H1 (cell line): ENCODE measurements at regions not wholly inside any gene's neighbourhood (a gene's known extent, or its start where the extent isn't known, plus 50 kb on each side); places are given as distances from the start of the nearest gene placed in this dataset.

Experiments used
- CTCF ChIA-PET: fragments of 300-600 bp; sonication (Branson Sonifier 250); formaldehyde crosslinking; loops from one replicate; lab custom pipeline; 2021; ENCODE audit not compliant: partially characterized antibody; lab: Charles Lee
- POLR2A ChIA-PET: fragments of 300-600 bp; sonication (Branson Sonifier 250); formaldehyde crosslinking; loops from one replicate; lab custom pipeline; 2021; ENCODE audit warnings: inconsistent platforms; ENCODE audit not compliant: partially characterized antibody; lab: Charles Lee
- DNase-seq, 2 experiments: peaks; one replicate each; pipeline versions ENCODE4 v3.0.0 to v3.0.0-alpha.2; 2010 to 2022; ENCODE audit warnings: low spot score in 2 of 2, low read depth in 1 of 2, mixed read lengths in 1 of 2
- FAIRE-seq: peaks from 2 replicates; lab custom pipeline; 2011; peaks lifted over from hg19 to GRCh38; lab: Jason Lieb, UNC
- H2AFZ ChIP-seq: 2 replicates; pipeline ENCODE4 v1.8.1; 2012; ENCODE audit warnings: low read length, inconsistent platforms
- H2AK5ac ChIP-seq: 2 replicates; pipeline ENCODE4 v1.6.1; 2013; ENCODE audit warnings: low read depth, low read length
- H2BK120ac ChIP-seq: replicated peaks from 2 replicates; pipeline ENCODE3; 2013; ENCODE audit warnings: low read depth, low read length, inconsistent platforms
- H2BK12ac ChIP-seq: 2 replicates; pipeline ENCODE4 v1.6.1; 2013; ENCODE audit warnings: low read depth, low read length
- H2BK15ac ChIP-seq: 2 replicates; pipeline ENCODE4 v1.6.1; 2013; ENCODE audit warnings: low read length
- H2BK20ac ChIP-seq: 2 replicates; pipeline ENCODE4 v1.6.1; 2013; ENCODE audit warnings: low read length
- H2BK5ac ChIP-seq: 2 replicates; pipeline ENCODE4 v1.6.1; 2013; ENCODE audit warnings: low read depth, low read length
- H3K14ac ChIP-seq: 2 replicates; pipeline ENCODE4 v1.6.1; 2013; ENCODE audit warnings: inconsistent platforms; ENCODE audit not compliant: insufficient read length
- H3K18ac ChIP-seq: 2 replicates; pipeline ENCODE4 v1.6.1; 2013; ENCODE audit warnings: low read length; ENCODE audit errors: extremely low read depth
- H3K23ac ChIP-seq: 2 replicates; pipeline ENCODE4 v1.6.1; 2013; ENCODE audit warnings: inconsistent platforms; ENCODE audit not compliant: insufficient read length
- H3K23me2 ChIP-seq: 2 replicates; pipeline ENCODE4 v1.6.1; 2013; ENCODE audit warnings: low read depth, low read length
- H3K27ac ChIP-seq: 2 replicates; pipeline ENCODE4 v1.6.1; 2011; ENCODE audit warnings: low read depth, low read length, inconsistent platforms
- H3K27me3 ChIP-seq, 4 experiments: replicated peaks in 1 of 4; 1 replicate in 1 of 4; 2 replicates in 3 of 4; pipeline versions ENCODE4 v1.6.1 to v1.8.1; 2011 to 2013; ENCODE audit warnings: low read length in 3 of 4, mild to moderate bottlenecking in 3 of 4, inconsistent platforms in 2 of 4, mixed read lengths in 2 of 4, moderate library complexity in 1 of 4; ENCODE audit not compliant: control insufficient read depth in 3 of 4, insufficient read depth in 3 of 4; ENCODE audit errors: extremely low read depth in 1 of 4
- H3K36me3 ChIP-seq, 4 experiments: 2 replicates each; pipeline versions ENCODE4 v1.6.1 to v1.8.1; 2011 to 2013; ENCODE audit warnings: mild to moderate bottlenecking in 4 of 4, low read length in 3 of 4, moderate library complexity in 2 of 4, control low read depth in 1 of 4, inconsistent platforms in 1 of 4; ENCODE audit not compliant: insufficient read depth in 4 of 4, control insufficient read depth in 2 of 4
- H3K4ac ChIP-seq: replicated peaks from 2 replicates; pipeline ENCODE3; 2013; ENCODE audit warnings: low read length, low read depth, mixed read lengths, inconsistent platforms; ENCODE audit not compliant: insufficient read length
- H3K4me1 ChIP-seq, 4 experiments: replicated peaks in 1 of 4; 1 replicate in 1 of 4; 2 replicates in 3 of 4; pipeline versions ENCODE4 v1.6.1 to v1.8.1; 2011 to 2013; ENCODE audit warnings: low read length in 3 of 4, inconsistent platforms in 2 of 4, mixed read lengths in 1 of 4; ENCODE audit not compliant: insufficient read depth in 4 of 4, control insufficient read depth in 3 of 4
- H3K4me2 ChIP-seq, 2 experiments: 2 replicates each; pipeline versions ENCODE4 v1.6.1 to v1.8.1; 2011 to 2013; ENCODE audit warnings: low read depth in 2 of 2, low read length in 2 of 2, control low read depth in 1 of 2, inconsistent platforms in 1 of 2, mild to moderate bottlenecking in 1 of 2; ENCODE audit not compliant: insufficient read depth in 1 of 2
- H3K4me3 ChIP-seq, 4 experiments: fragments of 200-600, 300-600 bp in 1 of 4; sonication (generic), shearing (Covaris generic), sonication (Bioruptor Twin) in 1 of 4; 2 replicates each; pipeline versions ENCODE4 v1.5.1 to v1.8.1; 2011 to 2016; ENCODE audit warnings: low read length in 4 of 4, low read depth in 3 of 4, control low read depth in 2 of 4, inconsistent platforms in 2 of 4, mild to moderate bottlenecking in 2 of 4, mixed read lengths in 1 of 4, moderate library complexity in 1 of 4; ENCODE audit not compliant: insufficient read depth in 2 of 4; ENCODE audit errors: extremely low read depth in 1 of 4
- H3K56ac ChIP-seq: replicated peaks from 2 replicates; pipeline ENCODE3; 2013; ENCODE audit warnings: low read depth, mild to moderate bottlenecking, mixed read lengths, low read length, inconsistent platforms; ENCODE audit not compliant: insufficient read length
- H3K79me1 ChIP-seq: 2 replicates; pipeline ENCODE4 v1.6.1; 2013; ENCODE audit warnings: low read depth, low read length, control low read depth
- H3K79me2 ChIP-seq, 2 experiments: 2 replicates each; pipeline versions ENCODE4 v1.6.1 to v1.8.1; 2012 to 2013; ENCODE audit warnings: low read length in 2 of 2, mild to moderate bottlenecking in 2 of 2, inconsistent platforms in 1 of 2; ENCODE audit not compliant: insufficient read depth in 2 of 2, control insufficient read depth in 1 of 2
- H3K9ac ChIP-seq, 4 experiments: replicated peaks in 1 of 4; 1 replicate in 1 of 4; 2 replicates in 3 of 4; pipeline versions ENCODE4 v1.6.1 to v1.8.1; 2011 to 2013; ENCODE audit warnings: low read depth in 3 of 4, low read length in 3 of 4, control low read depth in 2 of 4, mild to moderate bottlenecking in 2 of 4, moderate library complexity in 2 of 4, inconsistent platforms in 1 of 4; ENCODE audit errors: extremely low read depth in 1 of 4
- H3K9me3 ChIP-seq, 2 experiments: 2 replicates each; pipeline versions ENCODE4 v1.6.1 to v1.8.1; 2012 to 2013; ENCODE audit warnings: mild to moderate bottlenecking in 2 of 2, moderate library complexity in 2 of 2, control low read depth in 1 of 2, inconsistent platforms in 1 of 2, low read depth in 1 of 2, low read length in 1 of 2, mixed read lengths in 1 of 2; ENCODE audit not compliant: insufficient read depth in 2 of 2
- H4K20me1 ChIP-seq, 2 experiments: replicated peaks in 1 of 2; 2 replicates each; pipeline versions ENCODE3 to v1.8.1; 2011 to 2013; ENCODE audit warnings: inconsistent platforms in 2 of 2, low read length in 2 of 2, mild to moderate bottlenecking in 1 of 2; ENCODE audit not compliant: insufficient read depth in 2 of 2, control insufficient read depth in 1 of 2
- H4K5ac ChIP-seq: 2 replicates; pipeline ENCODE4 v1.6.1; 2013; ENCODE audit warnings: low read length, low read depth, mixed read lengths, inconsistent platforms; ENCODE audit not compliant: insufficient read length
- H4K8ac ChIP-seq: 2 replicates; pipeline ENCODE4 v1.8.0; 2013; ENCODE audit warnings: mild to moderate bottlenecking, moderate library complexity, low read length, inconsistent platforms; ENCODE audit not compliant: insufficient read depth; ENCODE audit errors: extremely low read depth
- H4K91ac ChIP-seq: replicated peaks from 2 replicates; pipeline ENCODE3; 2013; ENCODE audit warnings: low read length, mixed read lengths, inconsistent platforms; ENCODE audit not compliant: insufficient read length
- SAP30 ChIP-seq: fragments of 300-600 bp; sonication (generic); IDR thresholded peaks from 2 replicates; pipeline ENCODE4 v1.7.1; 2012; ENCODE audit warnings: low read length, moderate library complexity, mild to moderate bottlenecking, inconsistent platforms; ENCODE audit not compliant: insufficient read depth, insufficient replicate concordance
- SP4 ChIP-seq: IDR thresholded peaks from 2 replicates; pipeline ENCODE4 v1.6.1; 2012; ENCODE audit warnings: low read length, inconsistent platforms
- WGBS, 2 experiments: shearing (Covaris generic) in 1 of 2; methylation state at CpG; one replicate each; pipeline versions ENCODE4 v1.1.6 to v1.1.7; 2013 to 2015; ENCODE audit warnings: low lambda C conversion rate in 2 of 2, mixed read lengths in 2 of 2, inconsistent platforms in 1 of 2, low coverage in 1 of 2, missing lambda C conversion rate in 1 of 2; ENCODE audit not compliant: insufficient replicate concordance in 2 of 2, insufficient coverage in 1 of 2, insufficient read length in 1 of 2; ENCODE audit errors: extremely low coverage in 1 of 2, missing lambda C conversion rate in 1 of 2; 5-methylcytosine and 5-hydroxymethylcytosine counted together

DNA sequence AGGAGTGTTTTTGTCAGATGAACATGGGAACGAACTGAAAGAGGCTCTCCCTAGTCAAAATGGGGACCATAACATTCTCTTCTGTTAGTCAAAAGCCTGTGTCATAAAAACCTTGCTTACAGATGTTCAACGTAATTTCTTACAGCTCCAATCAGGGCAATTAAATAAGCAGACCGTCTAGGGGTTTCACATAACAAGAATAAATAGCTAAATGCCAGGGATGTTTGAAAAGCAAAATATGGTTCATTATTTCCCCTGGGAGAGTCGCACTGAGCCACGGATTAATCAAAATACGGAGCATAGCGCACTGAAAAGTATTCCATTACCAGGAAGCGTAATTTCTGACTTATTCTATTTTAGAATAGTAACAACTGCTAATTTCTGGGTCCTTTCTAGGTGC is 63.7 kb upstream of the MRI1 start:
- POLR2A ChIA-PET, result no interaction called here
- H3K36me3 ChIP-seq, result no peaks in the 10 kb centered on the region
- FAIRE-seq, result no peak
- TF ChIP-seq SAP30 (no peak), SP4 (no peak)

More for the DNA sequence above, 63.7 kb upstream of the MRI1 start:
- Histone ChIP-seq H3K18ac (no peak overlapping the region), H3K23me2 (no peaks in the 10 kb centered on the region), H3K79me1 (no peaks in the 10 kb centered on the region), H2AFZ (no peak overlapping the region), H3K9ac (no peak overlapping the region), H3K4me1 (no peaks in the 10 kb centered on the region), H3K79me2 (no peaks in the 10 kb centered on the region), H2BK120ac (no peak overlapping the region), H3K56ac (no peak overlapping the region), H3K4ac (no peak overlapping the region), H2BK20ac (no peak overlapping the region), H3K4me3 (no peak overlapping the region), H3K23ac (no peak overlapping the region), H2AK5ac (no peak overlapping the region), H4K5ac (no peak overlapping the region), H3K4me2 (no peak overlapping the region), H2BK12ac (no peak overlapping the region), H2BK15ac (no peak overlapping the region), H2BK5ac (no peak overlapping the region), H4K91ac (no peak overlapping the region), H4K8ac (no peak overlapping the region), H3K14ac (no peak overlapping the region), H3K27me3 (no peaks in the 10 kb centered on the region), H3K9me3 (peaks cover 6 to 7% of the 10 kb centered on the region in 2 experiments; a peak in 3 of 4 replicates), H3K27ac (no peak overlapping the region), H4K20me1 (no peaks in the 10 kb centered on the region)
- WGBS, 2 experiments, result 88% methylated on average over 8 of the region's 8 CpGs; no CpG with 5 or more reads in 1 of the 2 experiments
- no peak for DNase-seq
- CTCF ChIA-PET, result interaction anchor here (1.0 kb wide), 1 partner anchor 18 kb away, joined by 4 read pairs; no protein-coding TSS in a partner anchor
